ENCODE measurements at regions not wholly inside any gene's neighbourhood (a gene's known extent, or its start where the extent isn't known, plus 50 kb on each side); places are given as distances from the start of the nearest gene placed in this dataset.

GRCh38 chr3:150348500-150348899, 59.6 kb upstream of the TSC22D2 start:
- POLR2A ChIA-PET, result no interaction called here
- CTCF ChIA-PET, result interaction anchor here (1.1 to 2.3 kb wide), 4 partner anchors 9 to 12 kb away, joined by 4 to 12 read pairs (median 6); no protein-coding TSS in a partner anchor
- no peak for TF ChIP-seq CTCF (IDR thresholded peaks at IDR 0.05; ENCODE audit: control extremely low read depth, extremely low read depth, low read depth, missing control alignments)
- no peak for DNase-seq (ENCODE audit: extremely low spot score)

- POLR2A ChIA-PET, result no interaction called here
- no peak for DNase-seq (ENCODE audit: extremely low spot score)
- CTCF ChIA-PET, result interaction anchor here (1.0 to 2.2 kb wide), 4 partner anchors 11 to 50 kb away, joined by 3 to 12 read pairs (median 4); no protein-coding TSS in a partner anchor
- no peak for TF ChIP-seq CTCF (IDR thresholded peaks at IDR 0.05; ENCODE audit: control extremely low read depth, extremely low read depth, low read depth, missing control alignments)
Observed at GRCh38 chr3:150346981-150347863, 60.9 kb upstream of the TSC22D2 start.

- ChIA-PET CTCF (interaction anchor here (1.4 to 1.5 kb wide), 2 partner anchors 10 to 26 kb away, joined by 3 read pairs; no protein-coding TSS in a partner anchor), POLR2A (no interaction called here)
- no peak for TF ChIP-seq CTCF (IDR thresholded peaks at IDR 0.05; ENCODE audit: control extremely low read depth, extremely low read depth, low read depth, missing control alignments)
- DNase-seq (ENCODE audit: extremely low spot score), result no peak
Observed at GRCh38 chr3:150346266-150346665, 61.8 kb upstream of the TSC22D2 start.

- ChIA-PET CTCF (interaction anchor here (1.0 to 1.5 kb wide), 3 partner anchors 9 to 49 kb away, joined by 3 to 4 read pairs (median 3); no protein-coding TSS in a partner anchor), POLR2A (no interaction called here)
- no peak for TF ChIP-seq CTCF (IDR thresholded peaks at IDR 0.05; ENCODE audit: control extremely low read depth, extremely low read depth, low read depth, missing control alignments)
- DNase-seq (ENCODE audit: extremely low spot score), result no peak
Observed at GRCh38 chr3:150345021-150345538, 63.0 kb upstream of the TSC22D2 start.

GRCh38 chr3:150344079-150344759, 63.9 kb upstream of the TSC22D2 start:
- CTCF ChIA-PET, result no interaction called here
- TF ChIP-seq CTCF (IDR thresholded peaks at IDR 0.05; ENCODE audit: control extremely low read depth, extremely low read depth, low read depth, missing control alignments), result no peak
- POLR2A ChIA-PET, result no interaction called here
- no peak for DNase-seq (ENCODE audit: extremely low spot score)

DNA sequence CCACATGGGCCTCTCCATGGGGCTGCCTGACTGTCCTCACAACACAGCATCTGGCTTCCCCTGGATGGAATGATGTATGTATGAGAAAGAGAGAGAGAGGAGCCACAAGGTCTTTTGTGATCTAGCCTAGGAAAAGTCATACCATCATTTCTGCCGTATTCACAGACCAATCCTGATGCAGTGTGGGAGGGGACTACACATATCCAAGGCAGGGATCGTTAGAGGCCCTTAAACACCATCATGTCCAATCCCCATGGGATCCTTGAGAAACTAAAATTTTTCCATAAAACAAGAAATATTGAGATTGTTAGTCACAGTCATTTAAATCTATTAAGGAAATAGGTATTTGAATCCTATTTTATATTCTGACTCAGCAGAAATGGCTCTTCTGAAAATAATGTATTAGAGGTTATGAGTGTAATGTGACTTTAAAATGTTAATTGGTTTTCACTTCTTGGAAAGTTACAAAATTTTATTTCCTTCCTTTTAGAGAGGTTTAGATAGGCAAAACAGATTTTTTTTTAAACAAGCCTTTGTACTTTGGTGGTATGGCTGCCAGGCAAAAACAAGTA, 65.1 kb upstream of the TSC22D2 start:
- ChIA-PET POLR2A (no interaction called here), CTCF (no interaction called here)
- no peak for TF ChIP-seq CTCF (IDR thresholded peaks at IDR 0.05; ENCODE audit: control extremely low read depth, extremely low read depth, low read depth, missing control alignments)

More for the DNA sequence above, 65.1 kb upstream of the TSC22D2 start:
- no peak for DNase-seq (ENCODE audit: extremely low spot score)
